HG03066 (cell line): ENCODE measurements at regions not wholly inside any gene's neighbourhood (a gene's known extent, or its start where the extent isn't known, plus 50 kb on each side); places are given as distances from the start of the nearest gene placed in this dataset.
A peak's percentile ranks its signal among the peaks of the same experiment; 100 is the strongest.

Source experiments
- ATAC-seq: cut with Tn5 transposase; IDR thresholded peaks from one replicate; pipeline ENCODE4 v1.9.1; 2021; ENCODE audit warnings: low read depth; ENCODE audit not compliant: unreplicated experiment

DNA sequence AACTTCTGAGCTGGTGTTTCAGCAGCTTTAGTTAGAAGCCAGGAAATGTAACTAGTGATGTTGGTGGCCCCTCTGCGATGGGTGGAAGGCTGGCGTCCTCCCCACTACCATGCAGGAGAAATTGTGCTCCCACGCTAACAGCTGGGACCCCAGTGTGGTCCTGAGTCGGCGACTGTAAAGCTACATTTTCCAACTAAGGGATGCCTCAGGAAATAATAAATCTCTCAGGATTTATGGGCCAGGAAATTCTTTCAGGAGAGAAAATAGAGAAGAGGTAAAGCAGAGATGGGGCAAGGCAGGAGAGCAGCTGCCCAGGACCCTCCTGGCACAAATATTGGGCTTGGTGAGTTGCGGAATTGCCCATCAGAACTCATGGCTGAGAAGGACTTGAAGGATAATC, 186.9 kb downstream of the OPA1 start:
- ATAC-seq: no peak

DNA sequence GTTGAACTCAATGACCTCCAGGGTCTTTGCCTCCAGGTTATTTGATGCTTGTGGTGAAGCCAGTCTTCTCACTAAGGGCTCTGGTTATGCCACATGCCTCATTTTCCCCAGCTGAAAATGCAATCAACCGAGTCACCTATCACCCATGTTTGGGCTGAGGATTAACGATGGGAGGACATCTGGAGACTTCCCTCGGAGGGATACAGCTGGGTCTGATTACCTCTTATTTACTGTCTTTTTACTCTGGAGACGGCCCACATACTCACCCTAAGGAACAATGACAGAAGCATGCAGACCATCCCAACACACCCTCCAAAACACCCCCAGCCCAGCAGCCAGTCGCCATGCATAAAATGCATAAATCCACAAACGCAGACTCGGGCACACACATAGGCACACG, 187.4 kb downstream of the OPA1 start:
- ATAC-seq: no peak

DNA sequence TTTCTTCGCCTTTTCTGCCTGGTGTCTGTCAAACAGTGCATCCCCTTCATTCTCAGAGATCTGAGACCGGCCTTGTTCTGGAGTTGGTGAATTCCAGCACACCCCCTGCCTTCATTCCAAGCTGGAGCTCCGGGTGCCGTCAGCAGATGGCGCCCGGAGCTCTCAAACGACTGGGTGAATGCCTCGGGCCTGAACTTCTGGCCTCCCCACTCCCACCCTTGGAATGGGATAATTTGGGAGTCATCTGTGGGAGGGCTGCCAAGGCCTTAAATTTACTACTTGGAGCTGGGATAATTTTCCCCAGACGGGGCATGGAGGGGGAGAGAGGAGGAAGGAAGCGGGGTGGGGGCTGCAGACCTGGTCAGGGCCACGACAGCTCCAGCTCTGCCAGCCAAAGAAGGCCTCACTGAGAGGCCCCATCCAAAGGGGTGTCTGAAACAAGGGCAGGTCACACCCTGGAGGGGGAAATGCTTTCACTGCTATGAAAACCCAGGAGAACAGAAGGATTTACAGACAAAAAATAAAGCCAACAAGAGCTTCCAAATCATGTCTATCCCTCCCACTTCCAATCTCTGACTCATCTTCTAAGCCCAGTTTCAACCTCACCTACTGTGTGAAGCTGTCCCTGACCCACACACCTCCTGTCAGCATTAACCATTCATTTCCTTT, 187.9 kb downstream of the OPA1 start:
- ATAC-seq: no peak

DNA sequence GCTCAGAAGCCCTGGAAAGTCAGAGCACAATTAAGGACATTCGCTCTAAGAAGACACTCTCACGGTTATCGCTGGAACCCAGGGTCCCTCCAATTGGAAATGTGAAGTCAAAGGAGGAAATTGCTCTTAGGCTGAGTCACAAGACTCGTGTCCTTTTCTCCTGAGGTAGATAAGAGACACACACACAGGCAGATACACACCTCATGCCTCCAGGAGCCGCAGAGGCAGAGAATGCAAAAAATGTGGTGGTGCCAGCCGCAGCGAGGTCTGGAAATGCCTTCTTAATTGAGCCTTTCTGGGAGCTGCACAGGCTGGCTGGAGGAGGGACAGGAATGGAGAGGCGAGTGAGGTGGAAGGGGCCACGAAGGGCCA, 189.3 kb downstream of the OPA1 start:
- no peak for ATAC-seq

DNA sequence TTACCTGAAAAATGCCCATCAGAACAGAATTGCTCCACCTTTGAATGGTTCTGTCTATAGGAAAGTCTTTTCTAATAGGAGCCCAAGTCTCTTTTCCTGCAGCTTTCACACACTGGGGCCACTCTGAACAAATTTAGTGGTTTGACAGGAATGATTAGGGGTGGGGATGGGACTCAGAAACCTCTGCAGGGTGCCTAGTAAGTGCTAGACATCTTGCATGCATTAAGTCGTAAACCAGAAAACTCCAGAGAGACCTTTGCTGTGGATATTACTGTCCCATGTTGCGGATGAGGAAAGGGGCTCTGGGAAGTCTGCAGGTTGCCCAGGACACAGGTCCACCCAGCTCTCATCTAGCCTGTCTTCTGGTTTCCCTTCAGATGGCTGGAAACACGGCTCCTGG, 189.7 kb downstream of the OPA1 start:
- no peak for ATAC-seq

DNA sequence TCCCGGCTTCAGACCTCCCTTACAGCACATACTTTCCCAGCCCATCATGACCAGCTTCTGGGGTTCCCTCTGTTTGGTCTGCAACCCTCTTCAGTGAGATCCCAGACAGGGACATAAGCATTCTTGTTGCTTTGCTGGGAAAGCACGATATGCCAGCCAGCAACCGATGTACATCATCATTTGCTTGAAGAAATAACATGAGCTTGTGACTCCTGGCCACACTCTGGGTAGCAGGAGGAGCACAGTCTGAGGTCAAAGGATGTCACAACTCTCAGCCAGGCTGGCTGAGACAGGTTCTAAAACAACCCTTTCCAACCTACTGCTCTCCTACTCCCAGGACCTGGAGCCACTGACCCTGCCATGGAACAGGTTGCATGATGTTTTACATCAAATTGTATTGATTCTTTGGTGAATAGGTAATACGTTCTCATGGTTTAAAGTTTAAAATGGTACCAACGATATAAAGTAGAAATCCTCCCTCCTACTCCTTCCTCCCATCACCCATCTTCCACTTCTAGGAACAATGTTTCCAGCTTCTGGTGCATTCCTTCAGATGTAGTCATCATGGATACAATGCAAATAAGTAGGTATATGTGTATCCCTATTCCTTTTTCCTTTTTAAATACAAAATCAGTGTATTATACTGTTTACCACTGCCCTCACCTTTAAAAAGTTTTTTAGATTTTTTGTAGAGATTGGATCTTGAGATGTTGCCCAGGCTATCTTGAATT, 190.3 kb downstream of the OPA1 start:
- no peak for ATAC-seq

DNA sequence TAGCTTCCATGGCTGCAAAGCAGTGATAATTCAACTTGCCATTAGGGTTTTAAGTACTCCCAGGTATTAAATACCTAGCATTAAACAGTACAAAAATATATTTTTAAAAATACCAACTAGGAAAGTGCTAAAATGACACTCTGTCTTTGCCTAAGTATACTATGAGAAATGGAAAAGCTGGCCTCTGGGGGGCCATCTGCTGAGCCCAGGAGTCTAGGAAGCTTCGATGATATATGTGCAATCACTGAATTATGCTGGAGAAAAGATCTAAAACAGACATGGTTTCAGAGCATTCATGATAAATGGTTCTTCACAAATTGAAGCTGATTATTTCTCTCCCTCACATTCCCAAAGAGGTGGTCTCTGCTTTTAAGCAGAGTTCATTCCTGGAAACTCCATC, 191.8 kb downstream of the OPA1 start:
- ATAC-seq: no peak

DNA sequence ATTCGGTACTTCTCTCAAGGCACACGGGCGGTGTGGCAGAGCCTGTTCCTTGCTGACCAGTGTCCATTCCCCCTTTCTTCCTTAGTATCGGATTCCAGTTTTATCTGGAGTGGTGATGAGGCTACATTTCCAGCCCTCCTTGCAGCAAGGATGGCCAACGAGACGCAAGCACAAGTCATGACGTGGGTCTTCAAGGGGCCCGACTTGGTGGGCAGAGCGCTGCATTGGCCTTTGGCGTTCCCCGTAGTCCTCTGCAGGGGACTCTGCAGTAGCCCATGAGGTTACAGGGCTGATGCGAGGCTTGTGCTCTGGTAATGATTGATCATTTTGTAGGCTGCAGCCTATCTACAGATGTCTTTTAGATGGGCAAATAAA, 194.5 kb downstream of the OPA1 start:
- no peak for ATAC-seq

DNA sequence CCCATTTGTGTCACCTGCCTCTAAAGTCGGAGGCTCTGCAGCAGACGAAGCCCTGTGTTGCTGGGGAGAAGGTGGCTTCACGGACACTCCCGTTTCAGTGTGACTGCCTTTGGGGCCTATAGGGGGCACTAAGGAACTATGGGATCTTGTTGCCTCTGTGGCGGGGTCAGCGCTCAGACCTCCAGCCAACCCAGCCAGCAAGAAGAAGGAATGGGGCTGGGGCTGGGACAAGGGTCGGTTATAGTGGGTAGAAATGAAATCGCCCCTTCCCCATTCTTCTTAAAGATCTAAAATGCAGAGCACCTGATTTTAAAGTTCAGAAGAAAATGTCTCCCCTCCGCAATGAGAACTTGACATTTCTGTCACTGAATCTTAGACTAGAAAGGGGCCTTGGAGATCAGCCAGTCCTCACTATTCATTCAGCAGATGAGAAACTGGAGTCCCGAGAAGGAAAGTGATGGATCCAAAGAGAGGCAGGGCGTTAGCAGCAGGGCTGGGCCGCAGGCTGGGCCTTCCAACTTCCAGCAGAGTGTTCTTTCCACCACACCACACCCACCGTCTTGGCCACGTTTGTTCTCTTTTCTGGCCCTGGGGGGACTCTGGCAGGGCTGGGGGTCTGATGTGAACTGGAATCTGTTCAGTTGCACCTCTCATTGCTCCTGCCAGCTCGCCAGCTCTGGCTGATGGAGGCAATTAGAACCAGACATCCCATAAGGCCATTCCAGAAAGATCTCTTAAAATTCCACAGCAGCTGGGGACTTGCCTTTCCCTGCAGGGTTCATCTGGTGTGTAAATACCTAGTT, 195.4 kb downstream of the OPA1 start:
- peak; percentile 65 for ATAC-seq

DNA sequence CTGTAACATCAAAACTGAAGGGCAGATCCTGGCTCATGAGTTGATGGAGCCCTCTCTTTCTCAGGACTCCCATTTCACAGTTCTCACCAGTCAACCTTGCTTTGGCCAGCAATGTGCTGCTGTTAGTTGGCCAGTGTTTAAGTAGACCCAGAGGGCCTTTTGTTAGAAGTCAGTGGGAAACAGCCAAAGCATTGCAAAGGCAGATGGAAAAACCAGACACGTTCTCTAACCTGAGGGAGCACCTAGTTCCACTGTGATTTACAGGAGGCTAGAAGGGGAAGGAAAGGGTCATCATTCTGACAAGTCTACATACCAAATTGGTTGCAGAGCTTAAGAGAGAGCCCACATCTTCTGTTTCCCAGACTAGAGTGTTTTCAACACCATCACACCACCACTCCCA, 196.4 kb downstream of the OPA1 start:
- ATAC-seq: no peak

DNA sequence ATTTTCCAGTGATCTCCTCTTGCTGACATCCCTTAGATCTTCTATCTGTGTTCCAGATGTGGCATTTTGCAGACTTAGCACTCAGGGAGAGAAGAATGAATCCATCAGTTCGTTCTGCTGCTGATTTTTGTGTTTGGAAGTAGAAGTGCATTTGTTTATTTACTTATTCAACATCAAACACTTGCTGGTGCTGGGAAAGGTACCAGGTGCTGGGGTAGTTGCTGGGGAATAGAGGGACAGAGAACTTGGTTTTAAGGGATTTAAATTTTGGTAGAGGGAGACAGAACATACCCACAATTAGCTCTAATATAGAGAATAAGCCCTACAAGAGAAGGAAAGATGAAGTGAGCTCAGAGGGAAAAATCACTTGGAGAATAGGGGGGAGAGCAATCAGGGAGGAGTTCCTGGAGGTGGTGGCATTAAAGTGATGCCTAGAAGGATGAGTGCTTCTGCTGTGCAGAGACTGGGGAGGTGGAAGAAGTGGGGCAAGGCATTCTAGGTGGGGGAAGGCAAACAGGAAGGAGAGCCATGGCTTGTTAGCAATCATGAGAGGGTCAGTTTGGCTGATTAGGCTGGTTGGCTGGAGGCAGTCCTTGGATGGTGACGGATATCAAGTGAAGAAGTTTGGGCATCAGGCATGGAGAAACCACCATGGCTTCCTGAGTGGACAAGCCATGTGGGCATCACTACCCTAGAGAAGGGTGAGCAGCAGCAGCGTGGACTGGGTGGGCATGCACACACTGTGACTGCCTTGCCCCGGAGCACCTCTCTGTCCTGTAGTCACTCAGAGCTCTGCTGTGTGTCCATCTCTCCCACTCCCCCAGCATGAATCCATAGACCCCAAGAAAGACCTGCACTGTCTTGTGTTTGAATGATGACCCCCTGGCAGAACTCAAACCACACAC, 197.3 kb downstream of the OPA1 start:
- no peak for ATAC-seq

DNA sequence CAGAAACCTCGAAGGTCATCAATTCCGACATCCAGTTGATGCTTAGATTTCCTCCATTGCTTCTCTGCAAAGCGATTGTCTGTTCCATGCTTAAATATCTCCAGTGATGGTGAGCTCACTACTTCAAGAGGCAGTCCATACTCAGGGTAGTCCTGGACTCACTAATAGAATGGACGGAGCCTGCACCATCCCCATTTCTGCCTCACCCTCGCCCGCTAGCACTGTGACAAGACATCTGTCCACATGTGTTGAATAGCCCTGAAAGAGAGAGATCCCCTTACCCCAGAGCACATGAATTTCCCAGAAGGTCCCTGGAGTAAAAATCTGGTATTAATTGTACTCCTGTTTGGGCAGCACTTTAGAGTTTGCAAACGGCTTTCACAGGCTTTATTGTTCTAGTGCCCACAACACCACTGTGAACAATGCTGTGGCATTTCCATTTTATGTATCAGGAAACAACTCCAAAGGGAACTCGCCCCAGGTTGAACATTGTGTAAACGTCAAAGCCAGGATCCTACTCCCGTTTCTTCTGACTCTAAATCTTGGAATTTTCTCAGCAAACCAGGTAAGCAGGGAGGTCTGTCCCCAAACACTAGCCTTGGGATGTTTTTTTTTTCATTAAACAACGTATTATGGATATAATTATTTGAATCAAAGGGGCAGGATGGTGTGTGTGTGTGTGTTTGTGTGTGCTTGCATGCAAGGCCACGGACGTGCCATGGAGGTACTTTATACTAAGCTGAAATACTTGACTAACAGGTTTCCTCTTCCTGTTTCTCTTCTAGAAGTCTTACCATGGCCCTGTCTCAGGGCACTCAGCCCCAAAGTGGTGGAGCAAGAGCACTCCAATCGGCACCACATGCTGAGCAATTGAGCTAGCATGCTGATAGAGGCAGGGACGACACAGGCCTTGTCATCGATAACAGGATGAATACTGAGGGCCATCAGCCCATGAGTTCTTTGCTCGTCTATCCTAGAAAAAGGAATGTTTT, 198.3 kb downstream of the OPA1 start:
- ATAC-seq: no peak

DNA sequence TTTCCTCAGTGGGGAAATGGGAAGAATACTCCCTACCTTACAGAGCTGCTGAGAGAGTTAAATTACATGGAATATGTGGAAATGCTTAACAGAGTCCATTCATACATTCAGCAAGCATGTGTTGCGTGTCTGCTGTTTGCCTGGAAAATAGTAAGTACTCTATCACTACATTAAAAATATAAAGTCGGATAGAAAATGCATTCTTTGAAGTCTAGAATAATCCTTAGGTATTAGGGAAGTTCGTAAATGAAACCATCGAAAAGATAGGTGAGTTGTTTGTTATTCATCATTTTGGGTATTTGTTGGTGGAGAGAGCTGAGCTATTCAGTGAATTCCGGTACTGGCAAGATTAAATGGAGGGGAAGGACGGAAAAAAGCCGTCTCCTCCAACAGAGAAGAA, 200.1 kb downstream of the OPA1 start:
- ATAC-seq: no peak

DNA sequence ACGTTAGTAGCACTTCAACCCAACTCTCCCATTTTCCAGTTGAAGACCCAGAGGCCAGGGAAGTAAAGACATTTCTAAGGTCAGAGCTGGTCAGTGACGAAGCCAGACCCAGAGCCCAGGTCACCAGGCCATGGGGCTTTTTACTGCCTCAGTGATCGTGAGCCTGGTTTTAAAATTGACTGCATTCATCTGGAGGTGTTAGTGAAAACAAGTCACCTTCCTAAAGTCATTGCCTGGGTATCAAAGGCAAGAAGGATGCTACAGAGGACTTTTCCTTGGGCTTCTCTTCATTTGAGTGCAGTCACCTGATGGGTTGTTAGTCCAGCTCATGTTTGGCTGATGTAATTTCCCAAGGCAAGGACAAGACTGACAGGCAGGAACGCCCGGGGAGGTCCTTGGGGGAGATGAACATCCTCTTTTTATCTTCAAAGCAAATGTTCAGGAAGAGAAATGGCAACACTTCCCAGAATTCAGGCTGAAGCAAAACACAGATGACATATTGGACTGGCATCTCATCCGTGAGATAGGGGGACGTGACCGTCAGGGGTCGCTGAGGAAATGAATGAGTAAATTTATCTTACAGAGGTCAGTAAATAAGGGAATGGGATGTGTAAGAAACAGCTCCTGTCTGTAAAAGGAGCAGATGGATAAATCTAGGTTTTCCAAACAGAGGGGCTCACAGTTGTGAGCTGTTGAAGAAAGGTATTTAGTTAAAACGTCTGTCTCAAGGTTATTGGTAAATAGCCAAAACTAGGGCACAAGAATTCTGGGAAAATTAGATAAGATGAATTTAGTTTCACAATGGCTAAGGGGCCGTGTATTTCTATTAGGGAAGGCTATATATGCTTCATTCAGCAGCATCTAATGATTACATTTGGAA, 201.2 kb downstream of the OPA1 start:
- ATAC-seq: no peak

DNA sequence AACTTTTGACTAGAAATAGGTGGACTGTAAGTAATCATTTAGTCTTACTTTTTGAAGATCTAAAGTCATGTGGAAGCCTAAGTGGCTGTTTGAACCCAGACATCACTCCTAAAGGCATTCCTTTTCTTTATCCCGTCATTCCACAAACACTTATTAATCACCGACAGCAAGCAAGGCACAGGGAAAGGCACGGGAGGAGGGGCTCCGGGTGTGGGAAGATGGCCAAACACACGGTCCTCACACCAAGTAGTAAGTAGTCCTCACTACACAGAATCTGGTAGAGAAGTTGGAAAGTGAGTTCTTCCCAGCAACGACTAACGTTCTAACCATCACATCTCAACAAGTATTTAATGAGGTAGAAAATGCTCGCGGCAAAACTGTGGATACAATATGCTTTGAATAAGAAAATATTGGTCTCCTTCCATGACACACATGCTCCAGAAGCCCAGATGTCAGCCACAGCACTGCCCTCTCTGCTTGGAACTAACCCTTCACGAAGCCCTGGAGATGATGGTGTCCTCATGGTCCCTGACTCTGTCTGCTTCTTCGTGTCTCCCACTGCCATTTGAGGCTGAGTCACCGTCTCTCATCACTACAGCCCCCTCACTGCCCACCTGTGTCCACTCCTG, 202.2 kb downstream of the OPA1 start:
- no peak for ATAC-seq

DNA sequence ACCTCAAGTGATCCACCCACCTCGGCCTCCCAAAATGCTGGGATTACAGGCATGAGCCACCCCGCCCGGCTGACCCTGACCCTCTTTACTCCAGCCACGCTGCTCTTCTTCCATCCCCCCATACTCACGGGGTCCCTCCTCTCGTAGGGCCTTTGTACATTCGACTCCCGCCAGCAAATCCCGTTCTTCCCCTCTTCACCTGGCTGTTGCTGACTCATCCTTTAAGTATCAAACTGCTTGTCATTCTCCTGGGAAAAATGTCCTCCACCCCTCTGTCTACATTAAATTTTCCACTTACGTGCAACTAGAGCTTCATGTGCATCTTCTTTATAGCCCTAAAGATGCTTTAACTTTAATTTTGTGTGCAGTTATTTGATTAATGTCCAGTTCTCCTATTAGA, 203.1 kb downstream of the OPA1 start:
- no peak for ATAC-seq

DNA sequence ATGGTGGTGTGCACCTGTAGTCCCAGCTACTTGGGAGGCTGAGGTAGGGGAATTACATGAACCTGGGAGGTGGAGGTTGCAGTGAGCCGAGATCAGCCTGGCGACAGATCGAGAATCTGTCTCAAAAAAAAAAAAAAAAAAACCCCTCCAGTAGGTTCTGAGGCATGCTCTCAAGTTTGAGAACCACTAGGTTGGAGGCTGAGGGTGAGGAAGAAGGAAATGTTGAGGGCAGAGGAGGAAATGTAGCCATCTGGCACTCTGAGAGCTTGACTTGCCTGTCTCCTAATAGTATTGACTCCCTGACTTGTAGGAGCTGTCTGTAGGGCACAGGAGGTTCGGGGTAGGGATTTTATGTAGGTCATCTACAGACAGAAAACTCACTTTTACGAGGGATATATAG, 204.6 kb downstream of the OPA1 start:
- ATAC-seq: no peak

DNA sequence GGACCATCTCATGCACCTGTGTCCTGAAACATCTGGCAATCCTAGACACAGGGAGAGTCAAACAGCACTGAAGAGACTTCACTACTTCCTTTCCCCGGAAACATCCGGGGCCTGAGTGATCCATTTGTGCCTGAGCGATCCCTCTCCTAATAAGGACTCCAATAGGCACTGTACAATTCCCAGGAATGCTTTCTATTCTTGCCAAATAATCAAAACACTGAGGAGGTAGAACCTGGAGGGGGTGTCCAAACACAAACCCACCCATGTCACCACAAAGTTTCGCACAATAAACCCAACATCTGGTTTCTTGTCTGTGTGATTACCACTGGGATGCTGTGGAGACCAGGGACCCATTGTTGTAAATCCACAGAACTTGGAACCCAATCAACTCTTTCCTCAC, 205.0 kb downstream of the OPA1 start:
- no peak for ATAC-seq
